ENCODE measurements at regions not wholly inside any gene's neighbourhood (a gene's known extent, or its start where the extent isn't known, plus 50 kb on each side); places are given as distances from the start of the nearest gene placed in this dataset.

- no peak for TF ChIP-seq POLR2A (IDR thresholded peaks at IDR 0.05)
- TF ChIP-seq CTCF (IDR thresholded peaks at IDR 0.05): no peak
Observed at GRCh38 chr7:131972251-131972650, 415.8 kb upstream of the PODXL start.

Data from body of pancreas (tissue), 4 donors.